ENCODE measurements at regions not wholly inside any gene's neighbourhood (a gene's known extent, or its start where the extent isn't known, plus 50 kb on each side); places are given as distances from the start of the nearest gene placed in this dataset.

DNA sequence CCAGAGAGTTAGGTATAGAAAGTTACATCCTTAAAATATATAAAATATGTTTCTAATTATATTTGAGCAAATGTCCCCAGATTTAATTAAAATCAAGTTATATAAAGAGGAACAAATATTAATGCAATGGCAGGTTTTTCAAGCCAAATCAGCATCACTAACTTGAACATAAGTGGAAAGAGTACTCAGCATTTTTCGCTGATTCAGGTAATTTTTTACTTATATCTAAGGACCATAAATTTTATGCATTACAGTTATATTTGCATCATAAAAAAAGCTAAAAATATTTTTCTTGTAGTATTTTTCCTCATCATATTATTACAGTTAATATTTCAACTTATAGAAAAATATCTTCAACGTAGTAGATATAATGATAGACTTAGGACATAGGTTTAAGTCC is 1047.4 kb downstream of the FAM133A start:
- TF ChIP-seq, protein P1, sequence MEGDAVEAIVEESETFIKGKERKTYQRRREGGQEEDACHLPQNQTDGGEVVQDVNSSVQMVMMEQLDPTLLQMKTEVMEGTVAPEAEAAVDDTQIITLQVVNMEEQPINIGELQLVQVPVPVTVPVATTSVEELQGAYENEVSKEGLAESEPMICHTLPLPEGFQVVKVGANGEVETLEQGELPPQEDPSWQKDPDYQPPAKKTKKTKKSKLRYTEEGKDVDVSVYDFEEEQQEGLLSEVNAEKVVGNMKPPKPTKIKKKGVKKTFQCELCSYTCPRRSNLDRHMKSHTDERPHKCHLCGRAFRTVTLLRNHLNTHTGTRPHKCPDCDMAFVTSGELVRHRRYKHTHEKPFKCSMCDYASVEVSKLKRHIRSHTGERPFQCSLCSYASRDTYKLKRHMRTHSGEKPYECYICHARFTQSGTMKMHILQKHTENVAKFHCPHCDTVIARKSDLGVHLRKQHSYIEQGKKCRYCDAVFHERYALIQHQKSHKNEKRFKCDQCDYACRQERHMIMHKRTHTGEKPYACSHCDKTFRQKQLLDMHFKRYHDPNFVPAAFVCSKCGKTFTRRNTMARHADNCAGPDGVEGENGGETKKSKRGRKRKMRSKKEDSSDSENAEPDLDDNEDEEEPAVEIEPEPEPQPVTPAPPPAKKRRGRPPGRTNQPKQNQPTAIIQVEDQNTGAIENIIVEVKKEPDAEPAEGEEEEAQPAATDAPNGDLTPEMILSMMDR (IDR thresholded peaks at IDR 0.05; ENCODE audit: low read depth, low read length, poor library complexity, severe bottlenecking): no peak
- no peak for TF ChIP-seq EZH2phosphoT487 (IDR thresholded peaks at IDR 0.05; ENCODE audit: borderline replicate concordance, low read length)

Measured in DOHH2 (cell line).